ENCODE measurements at regions not wholly inside any gene's neighbourhood (a gene's known extent, or its start where the extent isn't known, plus 50 kb on each side); places are given as distances from the start of the nearest gene placed in this dataset.

DNA sequence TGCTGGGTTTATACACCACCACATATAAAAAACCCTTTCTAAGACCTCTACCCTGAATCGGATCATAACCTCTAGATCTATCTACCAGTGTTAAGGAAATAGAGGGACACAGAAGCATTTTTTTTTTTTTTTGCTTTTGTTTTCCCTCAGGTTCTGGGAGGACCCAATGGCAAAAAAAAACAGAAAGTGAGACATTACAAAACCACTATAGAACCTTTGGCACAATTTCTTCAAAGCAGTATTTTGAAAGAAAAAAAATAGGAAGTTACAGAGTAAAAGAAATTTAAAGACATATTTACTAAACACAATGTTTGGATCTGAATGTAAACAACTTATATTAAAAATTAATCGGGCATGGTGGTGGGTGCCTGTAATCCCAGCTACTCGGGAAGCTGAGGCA, 1258.7 kb upstream of the GJE1 start:
- DNase-seq (ENCODE audit: low spot score): no peak
- Histone ChIP-seq H2AFZ (no peak overlapping the region), H3K36me3 (replicated peaks; ENCODE audit: insufficient read depth, low read depth) (no peaks in the 10 kb centered on the region), H3K9me2 (replicated peaks; ENCODE audit: insufficient read depth) (no peaks in the 10 kb centered on the region), H3K4me3 (no peak overlapping the region), H3K79me2 (no peaks in the 10 kb centered on the region), H3K9me3 (ENCODE audit: low read depth) (no peaks in the 10 kb centered on the region), H3K4me1 (ENCODE audit: insufficient read depth) (no peaks in the 10 kb centered on the region), H4K20me1 (ENCODE audit: insufficient read depth, poor library complexity, severe bottlenecking) (no peaks in the 10 kb centered on the region), H3K27ac (no peak overlapping the region), H3K4me2 (no peak overlapping the region), H3K27me3 (no peaks in the 10 kb centered on the region)
- TF ChIP-seq, protein P1, sequence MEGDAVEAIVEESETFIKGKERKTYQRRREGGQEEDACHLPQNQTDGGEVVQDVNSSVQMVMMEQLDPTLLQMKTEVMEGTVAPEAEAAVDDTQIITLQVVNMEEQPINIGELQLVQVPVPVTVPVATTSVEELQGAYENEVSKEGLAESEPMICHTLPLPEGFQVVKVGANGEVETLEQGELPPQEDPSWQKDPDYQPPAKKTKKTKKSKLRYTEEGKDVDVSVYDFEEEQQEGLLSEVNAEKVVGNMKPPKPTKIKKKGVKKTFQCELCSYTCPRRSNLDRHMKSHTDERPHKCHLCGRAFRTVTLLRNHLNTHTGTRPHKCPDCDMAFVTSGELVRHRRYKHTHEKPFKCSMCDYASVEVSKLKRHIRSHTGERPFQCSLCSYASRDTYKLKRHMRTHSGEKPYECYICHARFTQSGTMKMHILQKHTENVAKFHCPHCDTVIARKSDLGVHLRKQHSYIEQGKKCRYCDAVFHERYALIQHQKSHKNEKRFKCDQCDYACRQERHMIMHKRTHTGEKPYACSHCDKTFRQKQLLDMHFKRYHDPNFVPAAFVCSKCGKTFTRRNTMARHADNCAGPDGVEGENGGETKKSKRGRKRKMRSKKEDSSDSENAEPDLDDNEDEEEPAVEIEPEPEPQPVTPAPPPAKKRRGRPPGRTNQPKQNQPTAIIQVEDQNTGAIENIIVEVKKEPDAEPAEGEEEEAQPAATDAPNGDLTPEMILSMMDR (IDR thresholded peaks at IDR 0.05; ENCODE audit: poor library complexity): no peak
- no peak for TF ChIP-seq EZH2 (IDR thresholded peaks at IDR 0.05; ENCODE audit: borderline replicate concordance)
- 93% methylated on average over 3 of the region's 3 CpGs for WGBS (ENCODE audit: low lambda C conversion rate, missing lambda C conversion rate)

DNA sequence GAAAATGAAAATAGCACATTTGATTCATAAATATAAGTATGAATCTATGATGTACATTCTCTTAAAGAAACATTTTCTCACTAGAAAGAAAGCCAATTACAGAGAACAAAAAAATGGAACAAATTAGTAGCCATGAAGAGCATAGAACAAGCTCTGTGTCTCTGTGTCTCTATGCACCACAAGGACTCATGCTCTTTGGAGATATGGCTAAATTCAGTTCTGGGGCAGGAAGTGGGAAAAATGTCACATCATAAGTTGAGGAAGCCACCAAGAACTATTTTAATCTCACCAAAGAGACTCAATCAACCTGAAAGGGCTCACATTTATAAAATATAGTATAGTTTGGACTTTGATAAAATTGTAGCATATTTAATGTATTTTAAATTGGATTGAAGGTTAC, 1259.8 kb upstream of the GJE1 start:
- H3K36me3 ChIP-seq (replicated peaks; ENCODE audit: insufficient read depth, low read depth): no peaks in the 10 kb centered on the region
- H3K4me1 ChIP-seq (ENCODE audit: insufficient read depth): no peaks in the 10 kb centered on the region
- H3K27me3 ChIP-seq: no peaks in the 10 kb centered on the region
- no peaks in the 10 kb centered on the region for H3K79me2 ChIP-seq
- H2AFZ ChIP-seq: no peak overlapping the region
- H4K20me1 ChIP-seq (ENCODE audit: insufficient read depth, poor library complexity, severe bottlenecking): no peaks in the 10 kb centered on the region
- no peak overlapping the region for H3K4me2 ChIP-seq
- no peak for TF ChIP-seq EZH2 (IDR thresholded peaks at IDR 0.05; ENCODE audit: borderline replicate concordance)
- no peak for TF ChIP-seq EZH2phosphoT487 (IDR thresholded peaks at IDR 0.05; ENCODE audit: low read depth, severe bottlenecking, unreplicated experiment)
- TF ChIP-seq, protein P1 (IDR thresholded peaks at IDR 0.05; ENCODE audit: poor library complexity): no peak
- no peak overlapping the region for H3K27ac ChIP-seq
- no peaks in the 10 kb centered on the region for H3K9me2 ChIP-seq (replicated peaks; ENCODE audit: insufficient read depth)
- H3K9me3 ChIP-seq (ENCODE audit: low read depth): no peaks in the 10 kb centered on the region
- no peak overlapping the region for H3K4me3 ChIP-seq
- no peak for DNase-seq (ENCODE audit: low spot score)

DNA sequence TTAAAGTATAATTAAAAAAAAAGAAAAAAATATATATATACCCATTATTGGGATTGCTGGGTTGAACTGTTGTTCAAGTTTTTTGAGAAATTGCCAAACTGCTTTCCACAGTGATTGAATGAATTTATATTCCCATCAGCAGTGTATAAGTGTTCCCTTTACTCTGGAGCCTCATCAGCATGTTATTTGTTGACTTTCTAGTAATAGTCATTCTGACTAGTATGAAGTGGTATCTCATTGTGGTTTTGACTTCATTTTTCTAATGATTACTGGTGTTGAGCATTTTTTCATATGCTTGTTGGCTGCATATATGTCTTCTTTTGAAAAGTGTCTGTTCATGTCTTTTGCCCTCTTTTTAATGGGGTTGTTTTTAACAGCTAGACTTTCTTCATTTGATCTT, 1260.8 kb upstream of the GJE1 start:
- TF ChIP-seq EZH2phosphoT487 (IDR thresholded peaks at IDR 0.05; ENCODE audit: low read depth, severe bottlenecking, unreplicated experiment): no peak
- TF ChIP-seq, protein P1 (IDR thresholded peaks at IDR 0.05; ENCODE audit: poor library complexity): no peak
- TF ChIP-seq EZH2 (IDR thresholded peaks at IDR 0.05; ENCODE audit: borderline replicate concordance): no peak
- Histone ChIP-seq H4K20me1 (ENCODE audit: insufficient read depth, poor library complexity, severe bottlenecking) (no peaks in the 10 kb centered on the region), H3K27ac (no peak overlapping the region), H3K4me2 (no peak overlapping the region), H3K79me2 (no peaks in the 10 kb centered on the region), H3K9me3 (ENCODE audit: low read depth) (no peaks in the 10 kb centered on the region), H3K27me3 (no peaks in the 10 kb centered on the region), H3K36me3 (replicated peaks; ENCODE audit: insufficient read depth, low read depth) (no peaks in the 10 kb centered on the region), H2AFZ (no peak overlapping the region), H3K4me1 (ENCODE audit: insufficient read depth) (no peaks in the 10 kb centered on the region), H3K9me2 (replicated peaks; ENCODE audit: insufficient read depth) (no peaks in the 10 kb centered on the region), H3K4me3 (no peak overlapping the region)
- no peak for DNase-seq (ENCODE audit: low spot score)

DNA sequence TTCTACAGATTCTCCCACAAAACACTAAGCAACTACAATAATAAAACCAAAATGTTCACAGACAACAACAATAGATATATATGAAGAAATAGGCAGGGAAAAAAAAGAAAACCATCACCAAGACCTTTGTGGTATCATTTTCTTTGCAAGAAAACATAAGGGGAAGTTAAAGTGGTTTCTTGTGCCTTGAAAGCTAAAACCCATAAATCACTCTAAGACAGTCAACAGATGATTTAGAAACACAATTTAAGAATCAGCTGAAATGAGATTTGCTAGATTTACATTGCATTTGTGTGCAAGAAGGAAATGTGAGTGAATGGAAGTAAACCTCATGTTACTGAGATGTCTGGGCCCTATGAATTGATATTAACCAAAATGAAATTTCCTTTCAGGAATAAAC, 1265.4 kb upstream of the GJE1 start:
- Histone ChIP-seq H3K36me3 (replicated peaks; ENCODE audit: insufficient read depth, low read depth) (no peaks in the 10 kb centered on the region), H3K4me3 (no peak overlapping the region), H4K20me1 (ENCODE audit: insufficient read depth, poor library complexity, severe bottlenecking) (no peaks in the 10 kb centered on the region), H3K4me2 (no peak overlapping the region), H3K79me2 (no peaks in the 10 kb centered on the region), H3K9me2 (replicated peaks; ENCODE audit: insufficient read depth) (no peaks in the 10 kb centered on the region), H3K4me1 (ENCODE audit: insufficient read depth) (no peaks in the 10 kb centered on the region), H3K9me3 (ENCODE audit: low read depth) (no peaks in the 10 kb centered on the region), H3K27ac (no peak overlapping the region), H3K27me3 (no peaks in the 10 kb centered on the region), H2AFZ (no peak overlapping the region)
- DNase-seq (ENCODE audit: low spot score): no peak
- TF ChIP-seq EZH2phosphoT487 (IDR thresholded peaks at IDR 0.05; ENCODE audit: low read depth, severe bottlenecking, unreplicated experiment) (no peak), EZH2 (IDR thresholded peaks at IDR 0.05; ENCODE audit: borderline replicate concordance) (no peak)
- TF ChIP-seq, protein P1 (IDR thresholded peaks at IDR 0.05; ENCODE audit: poor library complexity): no peak

All from hepatocyte (in vitro differentiated cells).